ENCODE measurements at regions not wholly inside any gene's neighbourhood (a gene's known extent, or its start where the extent isn't known, plus 50 kb on each side); places are given as distances from the start of the nearest gene placed in this dataset.

DNA sequence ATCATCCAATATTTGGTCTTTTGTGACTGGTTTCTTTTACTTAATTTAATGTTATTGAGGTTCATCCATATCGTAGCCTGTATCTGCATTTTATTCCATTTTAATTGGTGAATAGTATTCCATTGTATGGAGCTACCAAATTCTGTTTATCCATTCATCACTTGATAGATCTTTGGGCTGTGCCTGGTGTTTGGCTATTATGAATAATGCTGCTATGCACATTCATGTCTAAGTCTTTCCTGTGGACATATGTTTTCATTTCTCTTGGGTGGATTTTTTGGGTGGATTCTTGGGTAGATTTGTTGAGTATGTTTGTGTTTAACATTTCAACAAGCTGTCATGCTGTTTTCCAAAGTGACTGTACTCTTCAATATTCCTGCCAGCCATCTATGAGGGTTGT, 52.5 kb upstream of the NEDD4L start:
- Histone ChIP-seq H3K4me3 (no peak overlapping the region), H3K36me3 (ENCODE audit: insufficient read depth) (no peaks in the 10 kb centered on the region), H3K9me2 (ENCODE audit: insufficient read depth) (no peaks in the 10 kb centered on the region), H3K4me1 (ENCODE audit: insufficient read depth) (no peaks in the 10 kb centered on the region), H2AFZ (no peak overlapping the region), H3K27ac (ENCODE audit: low read depth) (no peak overlapping the region), H4K20me1 (replicated peaks; ENCODE audit: insufficient read depth) (no peaks in the 10 kb centered on the region), H3K4me2 (no peak overlapping the region), H3K79me2 (replicated peaks; ENCODE audit: insufficient read depth) (no peaks in the 10 kb centered on the region), H3F3A (replicated peaks; ENCODE audit: low read depth) (no peaks in the 10 kb centered on the region), H3K27me3 (ENCODE audit: insufficient read depth) (no peaks in the 10 kb centered on the region)
- Mint-ChIP-seq H3K27ac (no peak overlapping the region), H3K4me3 (no peak overlapping the region), H3K27me3 (ENCODE audit: insufficient read depth, low read depth, poor library complexity) (no peaks in the 10 kb centered on the region), H3K4me1 (no peaks in the 10 kb centered on the region; the same call in 2 of the 3 replicates), H3K36me3 (ENCODE audit: low read depth) (no peaks in the 10 kb centered on the region), H3K9me3 (no peaks in the 10 kb centered on the region)
- no peak for DNase-seq (ENCODE audit: low spot score)
- no peak for TF ChIP-seq POLR2AphosphoS5 (IDR thresholded peaks at IDR 0.05; ENCODE audit: low read depth)
- no peak for TF ChIP-seq EZH2 (IDR thresholded peaks at IDR 0.05; ENCODE audit: low read depth, unreplicated experiment)
- no peak for TF ChIP-seq NANOG (IDR thresholded peaks at IDR 0.05; ENCODE audit: borderline replicate concordance)
- no peak for TF ChIP-seq JUNB (IDR thresholded peaks at IDR 0.05; ENCODE audit: unreplicated experiment)
- TF ChIP-seq, protein P1, sequence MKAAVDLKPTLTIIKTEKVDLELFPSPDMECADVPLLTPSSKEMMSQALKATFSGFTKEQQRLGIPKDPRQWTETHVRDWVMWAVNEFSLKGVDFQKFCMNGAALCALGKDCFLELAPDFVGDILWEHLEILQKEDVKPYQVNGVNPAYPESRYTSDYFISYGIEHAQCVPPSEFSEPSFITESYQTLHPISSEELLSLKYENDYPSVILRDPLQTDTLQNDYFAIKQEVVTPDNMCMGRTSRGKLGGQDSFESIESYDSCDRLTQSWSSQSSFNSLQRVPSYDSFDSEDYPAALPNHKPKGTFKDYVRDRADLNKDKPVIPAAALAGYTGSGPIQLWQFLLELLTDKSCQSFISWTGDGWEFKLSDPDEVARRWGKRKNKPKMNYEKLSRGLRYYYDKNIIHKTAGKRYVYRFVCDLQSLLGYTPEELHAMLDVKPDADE (IDR thresholded peaks at IDR 0.05): no peak
- no peak for TF ChIP-seq EZH2phosphoT487 (IDR thresholded peaks at IDR 0.05; ENCODE audit: unreplicated experiment)
- no peak for TF ChIP-seq CTCF (conservative IDR thresholded peaks at IDR 0.05; ENCODE audit: low read depth in 2 of 2)
- TF ChIP-seq, protein P2, sequence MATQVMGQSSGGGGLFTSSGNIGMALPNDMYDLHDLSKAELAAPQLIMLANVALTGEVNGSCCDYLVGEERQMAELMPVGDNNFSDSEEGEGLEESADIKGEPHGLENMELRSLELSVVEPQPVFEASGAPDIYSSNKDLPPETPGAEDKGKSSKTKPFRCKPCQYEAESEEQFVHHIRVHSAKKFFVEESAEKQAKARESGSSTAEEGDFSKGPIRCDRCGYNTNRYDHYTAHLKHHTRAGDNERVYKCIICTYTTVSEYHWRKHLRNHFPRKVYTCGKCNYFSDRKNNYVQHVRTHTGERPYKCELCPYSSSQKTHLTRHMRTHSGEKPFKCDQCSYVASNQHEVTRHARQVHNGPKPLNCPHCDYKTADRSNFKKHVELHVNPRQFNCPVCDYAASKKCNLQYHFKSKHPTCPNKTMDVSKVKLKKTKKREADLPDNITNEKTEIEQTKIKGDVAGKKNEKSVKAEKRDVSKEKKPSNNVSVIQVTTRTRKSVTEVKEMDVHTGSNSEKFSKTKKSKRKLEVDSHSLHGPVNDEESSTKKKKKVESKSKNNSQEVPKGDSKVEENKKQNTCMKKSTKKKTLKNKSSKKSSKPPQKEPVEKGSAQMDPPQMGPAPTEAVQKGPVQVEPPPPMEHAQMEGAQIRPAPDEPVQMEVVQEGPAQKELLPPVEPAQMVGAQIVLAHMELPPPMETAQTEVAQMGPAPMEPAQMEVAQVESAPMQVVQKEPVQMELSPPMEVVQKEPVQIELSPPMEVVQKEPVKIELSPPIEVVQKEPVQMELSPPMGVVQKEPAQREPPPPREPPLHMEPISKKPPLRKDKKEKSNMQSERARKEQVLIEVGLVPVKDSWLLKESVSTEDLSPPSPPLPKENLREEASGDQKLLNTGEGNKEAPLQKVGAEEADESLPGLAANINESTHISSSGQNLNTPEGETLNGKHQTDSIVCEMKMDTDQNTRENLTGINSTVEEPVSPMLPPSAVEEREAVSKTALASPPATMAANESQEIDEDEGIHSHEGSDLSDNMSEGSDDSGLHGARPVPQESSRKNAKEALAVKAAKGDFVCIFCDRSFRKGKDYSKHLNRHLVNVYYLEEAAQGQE (IDR thresholded peaks at IDR 0.05; ENCODE audit: unreplicated experiment): no peak
- no peak for TF ChIP-seq ZNF114 (CRISPR knock-in tag; IDR thresholded peaks at IDR 0.05)
- no peak for TF ChIP-seq CREB1 (CRISPR knock-in tag; IDR thresholded peaks at IDR 0.05; ENCODE audit: low read depth)
- no peak for TF ChIP-seq STAT1 (IDR thresholded peaks at IDR 0.05; ENCODE audit: unreplicated experiment)
- TF ChIP-seq ZNF331 (CRISPR knock-in tag; IDR thresholded peaks at IDR 0.05; ENCODE audit: low read depth): no peak
- ATAC-seq: no peak
